ENCODE measurements at regions not wholly inside any gene's neighbourhood (a gene's known extent, or its start where the extent isn't known, plus 50 kb on each side); places are given as distances from the start of the nearest gene placed in this dataset.

GRCh38 chr5:96173366-96173765 is 211.7 kb upstream of the ELL2 start:
- TF ChIP-seq CTCF (IDR thresholded peaks at IDR 0.05): no peak
- TF ChIP-seq POLR2A (IDR thresholded peaks at IDR 0.05): no peak
